Neural cell (in vitro differentiated cells): ENCODE measurements at regions not wholly inside any gene's neighbourhood (a gene's known extent, or its start where the extent isn't known, plus 50 kb on each side); places are given as distances from the start of the nearest gene placed in this dataset.

Experiments
- POLR2AphosphoS5 ChIP-seq: IDR thresholded peaks from 2 replicates; pipeline ENCODE4 v1.6.1; 2012
- TF ChIP-seq, protein P1 (sequence below): fragments of 450-650 bp; IDR thresholded peaks from 2 replicates; pipeline ENCODE4 v1.5.1; 2014; ENCODE audit warnings: antibody characterized with exemption, mild to moderate bottlenecking, moderate library complexity; ENCODE audit not compliant: poor library complexity, severe bottlenecking

DNA sequence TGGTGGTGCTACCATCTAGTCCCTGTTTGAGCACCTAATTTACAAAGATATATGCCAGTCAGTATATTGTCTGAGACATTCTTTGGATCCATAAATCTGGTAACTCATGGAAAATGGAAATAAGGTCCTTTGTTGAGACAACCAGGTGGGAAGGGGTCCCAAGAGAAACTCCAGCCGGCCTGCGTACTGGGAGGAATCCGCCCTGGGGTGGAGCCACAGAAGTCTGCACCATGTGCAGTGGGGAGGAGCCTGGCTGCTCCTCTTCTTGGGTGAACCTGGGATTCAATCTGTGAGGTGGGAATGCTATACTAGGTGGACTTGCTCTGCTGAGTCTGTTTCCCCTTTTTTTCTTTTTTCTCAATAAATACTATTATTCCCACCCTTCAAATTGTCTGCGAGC lies 339.2 kb upstream of the TNRC6C start:
- TF ChIP-seq, protein P1, sequence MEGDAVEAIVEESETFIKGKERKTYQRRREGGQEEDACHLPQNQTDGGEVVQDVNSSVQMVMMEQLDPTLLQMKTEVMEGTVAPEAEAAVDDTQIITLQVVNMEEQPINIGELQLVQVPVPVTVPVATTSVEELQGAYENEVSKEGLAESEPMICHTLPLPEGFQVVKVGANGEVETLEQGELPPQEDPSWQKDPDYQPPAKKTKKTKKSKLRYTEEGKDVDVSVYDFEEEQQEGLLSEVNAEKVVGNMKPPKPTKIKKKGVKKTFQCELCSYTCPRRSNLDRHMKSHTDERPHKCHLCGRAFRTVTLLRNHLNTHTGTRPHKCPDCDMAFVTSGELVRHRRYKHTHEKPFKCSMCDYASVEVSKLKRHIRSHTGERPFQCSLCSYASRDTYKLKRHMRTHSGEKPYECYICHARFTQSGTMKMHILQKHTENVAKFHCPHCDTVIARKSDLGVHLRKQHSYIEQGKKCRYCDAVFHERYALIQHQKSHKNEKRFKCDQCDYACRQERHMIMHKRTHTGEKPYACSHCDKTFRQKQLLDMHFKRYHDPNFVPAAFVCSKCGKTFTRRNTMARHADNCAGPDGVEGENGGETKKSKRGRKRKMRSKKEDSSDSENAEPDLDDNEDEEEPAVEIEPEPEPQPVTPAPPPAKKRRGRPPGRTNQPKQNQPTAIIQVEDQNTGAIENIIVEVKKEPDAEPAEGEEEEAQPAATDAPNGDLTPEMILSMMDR = no peak
- TF ChIP-seq POLR2AphosphoS5 = no peak
